SK-N-MC (cell line): ENCODE measurements at regions not wholly inside any gene's neighbourhood (a gene's known extent, or its start where the extent isn't known, plus 50 kb on each side); places are given as distances from the start of the nearest gene placed in this dataset.
"Not testable (repeated sequence)": the region's sequence is repeated elsewhere in the genome, so short reads cannot be mapped to it uniquely, and the experiment has no call there.

Source experiments
- DNase-seq: peaks from one replicate; pipeline ENCODE4 v3.0.0-alpha.2; 2011; ENCODE audit warnings: low read depth, low spot score
- H3K27ac ChIP-seq: fragments of 200-600 bp; sonication (generic); 2 replicates; pipeline ENCODE4 v1.5.1; 2016; ENCODE audit warnings: mixed run types
- H3K36me3 ChIP-seq: fragments of 200-600 bp; sonication (generic); 2 replicates; pipeline ENCODE4 v1.6.1; 2017; ENCODE audit warnings: antibody characterized with exemption, low read length, mixed read lengths; ENCODE audit not compliant: insufficient read depth
- H3K4me3 ChIP-seq: fragments of 200-600 bp; sonication (generic); 2 replicates; pipeline ENCODE4 v1.5.1; 2016
- H3K9ac ChIP-seq: fragments of 200-600 bp; sonication (generic); 2 replicates; pipeline ENCODE4 v1.8.0; 2017; ENCODE audit warnings: mixed run types, mixed read lengths; ENCODE audit not compliant: insufficient read length
- H3K9me3 ChIP-seq: fragments of 200-600 bp; sonication (generic); 2 replicates; pipeline ENCODE4 v1.6.1; 2017; ENCODE audit warnings: low read depth, mild to moderate bottlenecking, antibody characterized with exemption, low read length, moderate library complexity, mixed read lengths
- EZH2 ChIP-seq: fragments of 200-600 bp; sonication (generic); IDR thresholded peaks from one replicate; pipeline ENCODE4 v1.6.1; 2017; ENCODE audit warnings: antibody characterized with exemption
- FOXP2 ChIP-seq: optimal IDR thresholded peaks from 2 replicates; pipeline ENCODE3; 2011; ENCODE audit warnings: mild to moderate bottlenecking, moderate library complexity; ENCODE audit not compliant: insufficient read depth; ENCODE audit errors: extremely low read length, control extremely low read depth
- POLR2AphosphoS5 ChIP-seq: IDR thresholded peaks from 2 replicates; pipeline ENCODE4 v1.6.1; 2012; ENCODE audit warnings: mild to moderate bottlenecking, low read depth, low read length, borderline replicate concordance

DNA sequence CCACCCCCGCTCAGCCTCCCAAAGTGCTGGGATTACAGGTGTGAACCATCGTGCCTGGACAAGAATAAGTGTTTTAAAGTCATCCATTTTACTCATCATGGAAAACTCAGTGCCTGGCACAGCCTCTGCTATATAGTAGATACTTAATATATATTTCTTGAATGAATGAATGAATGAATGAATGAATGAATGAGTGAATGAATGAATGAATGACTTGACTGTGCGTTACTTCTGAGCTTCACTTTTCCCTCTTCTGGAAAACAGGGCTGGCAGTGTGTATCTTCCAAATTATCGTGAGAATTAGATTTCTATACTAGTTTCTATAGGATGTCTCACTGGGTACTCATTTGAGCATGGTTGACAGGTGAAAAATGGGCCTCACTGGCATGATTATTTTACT lies 307.3 kb upstream of the ERCC4 start:
- H3K27ac ChIP-seq: no peak overlapping the region
- TF ChIP-seq POLR2AphosphoS5 (no peak), FOXP2 (no peak), EZH2 (no peak)
- no peaks in the 10 kb centered on the region for H3K36me3 ChIP-seq
- no peaks in the 10 kb centered on the region for H3K9me3 ChIP-seq
- no peak for DNase-seq
- H3K9ac ChIP-seq: no peak overlapping the region
- H3K4me3 ChIP-seq: no peak overlapping the region

DNA sequence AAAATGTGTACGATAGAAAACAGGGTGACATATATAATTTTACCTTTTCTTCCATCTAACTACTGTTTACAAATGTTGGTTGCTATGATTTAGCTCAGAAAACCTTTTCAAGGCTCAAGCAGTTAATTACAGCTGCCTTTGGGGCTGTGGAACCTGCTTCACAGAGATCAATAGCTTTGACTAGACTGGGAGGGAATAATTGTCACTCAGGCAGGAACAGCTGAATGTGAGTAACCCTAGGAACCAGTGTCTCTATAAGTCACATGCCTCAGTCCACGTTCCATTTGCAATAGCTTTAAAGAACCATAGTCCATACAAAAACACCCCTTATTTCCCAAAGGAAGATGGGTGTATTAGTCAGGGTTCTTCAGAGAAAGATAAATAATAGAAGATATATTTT lies 306.8 kb upstream of the ERCC4 start:
- Histone ChIP-seq H3K9me3 (no peaks in the 10 kb centered on the region), H3K27ac (no peak overlapping the region), H3K36me3 (no peaks in the 10 kb centered on the region), H3K4me3 (no peak overlapping the region), H3K9ac (no peak overlapping the region)
- DNase-seq: no peak
- TF ChIP-seq POLR2AphosphoS5 (no peak), FOXP2 (no peak), EZH2 (no peak)

DNA sequence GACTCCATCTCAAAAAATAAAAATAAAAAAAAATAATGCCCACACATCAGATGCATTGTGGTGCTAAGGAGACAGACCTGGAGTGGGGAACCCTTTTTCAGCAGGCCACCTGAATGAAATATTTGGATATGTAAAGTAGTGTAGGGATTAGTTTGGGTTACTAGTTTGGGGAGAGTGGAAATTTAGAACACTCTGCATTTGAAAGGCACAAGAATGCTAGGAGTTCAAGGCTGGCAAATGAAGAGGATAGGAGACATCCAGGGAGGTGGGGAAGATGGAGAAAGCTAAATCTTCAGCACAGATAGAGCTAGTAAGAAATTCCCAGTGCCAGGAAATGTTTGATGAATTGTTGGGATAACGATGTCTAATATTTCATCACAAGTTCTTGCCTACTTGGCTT lies 298.3 kb upstream of the ERCC4 start:
- H3K4me3 ChIP-seq: no peak overlapping the region

DNA sequence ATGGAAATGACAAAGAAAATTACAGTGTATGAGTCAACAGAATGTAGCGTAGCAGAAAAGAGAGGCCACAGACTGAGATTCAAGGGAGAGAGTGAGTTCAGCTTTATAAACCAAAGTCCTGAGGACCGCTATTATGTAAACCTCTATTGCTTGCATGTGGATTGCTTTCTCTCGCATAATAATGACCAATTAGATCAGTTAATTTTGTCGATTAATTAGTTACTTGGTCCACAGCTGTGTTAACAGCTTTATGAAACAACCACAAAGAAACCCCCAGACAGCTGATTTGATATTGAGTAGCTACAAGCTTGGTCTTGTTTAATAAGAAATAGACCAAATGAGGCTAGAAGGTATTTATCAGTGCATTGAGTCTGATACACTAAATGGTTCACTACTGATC lies 291.8 kb upstream of the ERCC4 start:
- Histone ChIP-seq H3K27ac (no peak overlapping the region), H3K4me3 (no peak overlapping the region), H3K9me3 (no peaks in the 10 kb centered on the region), H3K9ac (no peak overlapping the region), H3K36me3 (no peaks in the 10 kb centered on the region)
- TF ChIP-seq FOXP2 (no peak), POLR2AphosphoS5 (no peak), EZH2 (no peak)
- no peak for DNase-seq

More for the DNA sequence above, 298.3 kb upstream of the ERCC4 start:
- Histone ChIP-seq H3K27ac (no peak overlapping the region), H3K36me3 (no peaks in the 10 kb centered on the region), H3K9me3 (no peaks in the 10 kb centered on the region), H3K9ac (no peak overlapping the region)
- no peak for TF ChIP-seq FOXP2
- no peak for DNase-seq

DNA sequence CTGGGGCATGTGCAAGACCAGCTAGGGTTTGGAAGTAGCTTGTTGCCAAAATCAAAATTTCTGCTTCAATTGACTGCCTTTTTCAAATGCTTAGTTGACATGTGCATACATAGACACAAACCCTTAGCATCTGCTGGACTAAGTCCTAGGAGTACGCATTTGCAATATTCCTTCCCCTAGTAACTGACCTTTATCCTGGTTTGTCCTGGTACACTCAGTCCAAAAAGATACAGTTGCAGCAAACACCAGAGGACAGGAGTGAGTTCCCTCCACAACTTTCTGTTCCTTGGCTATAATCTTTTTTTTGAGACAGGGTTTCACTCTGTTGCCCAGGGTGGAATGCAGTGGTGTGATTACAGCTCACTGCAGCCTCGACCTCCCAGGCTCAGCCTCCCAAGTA lies 290.2 kb upstream of the ERCC4 start:
- Histone ChIP-seq H3K36me3 (no peaks in the 10 kb centered on the region), H3K27ac (no peak overlapping the region), H3K9ac (no peak overlapping the region), H3K9me3 (no peaks in the 10 kb centered on the region), H3K4me3 (no peak overlapping the region)
- DNase-seq: no peak
- TF ChIP-seq FOXP2: no peak
- TF ChIP-seq EZH2: no peak
- no peak for TF ChIP-seq POLR2AphosphoS5

DNA sequence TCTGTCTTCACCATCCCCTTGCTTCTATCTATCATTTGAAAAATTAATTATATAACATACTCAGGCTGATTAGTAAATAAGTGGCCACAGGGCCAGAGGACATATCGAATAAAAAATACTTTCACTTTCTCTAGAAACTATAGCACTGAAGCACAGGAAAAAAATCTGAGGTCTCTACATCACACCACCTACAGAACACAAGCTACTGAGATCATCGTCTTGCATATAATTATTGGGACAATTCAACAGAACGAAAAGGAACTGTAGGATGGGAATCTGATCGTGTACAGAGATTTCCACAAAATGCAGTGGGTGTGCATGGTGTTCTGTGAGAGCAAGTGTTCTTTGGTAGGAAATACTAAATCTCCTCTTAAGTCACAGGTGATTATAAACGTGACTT lies 289.6 kb upstream of the ERCC4 start:
- H3K4me3 ChIP-seq: no peak overlapping the region
- TF ChIP-seq EZH2 (no peak), FOXP2 (no peak), POLR2AphosphoS5 (no peak)
- H3K36me3 ChIP-seq: no peaks in the 10 kb centered on the region
- no peaks in the 10 kb centered on the region for H3K9me3 ChIP-seq
- no peak overlapping the region for H3K9ac ChIP-seq
- DNase-seq: no peak
- no peak overlapping the region for H3K27ac ChIP-seq

DNA sequence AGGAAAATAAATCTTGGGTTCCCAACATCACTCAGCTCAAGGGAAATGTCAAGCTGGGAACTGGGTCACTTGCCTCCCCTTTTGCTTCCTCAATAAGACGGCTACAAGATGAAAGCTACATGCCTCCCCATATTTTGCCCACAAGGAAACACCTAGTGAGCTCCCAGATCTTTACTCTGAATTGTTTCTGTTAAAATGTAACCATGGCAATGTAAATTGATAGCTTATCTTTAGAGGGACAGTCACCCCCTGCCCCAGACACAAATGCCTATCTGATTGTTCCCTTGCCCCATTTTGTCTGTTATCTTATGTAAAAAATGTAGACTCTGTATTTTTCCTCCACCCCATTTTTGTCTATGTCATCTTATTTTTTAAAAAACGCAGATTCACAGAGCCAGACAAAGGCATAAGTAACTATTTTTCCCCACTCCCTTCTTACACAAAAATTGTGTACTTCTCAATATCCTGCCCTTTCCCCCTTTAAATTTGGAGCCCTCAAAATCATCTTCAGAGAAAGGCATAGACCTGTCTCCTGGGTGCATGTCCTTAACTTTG lies 288.7 kb upstream of the ERCC4 start:
- H3K4me3 ChIP-seq: no peak overlapping the region
- no peak overlapping the region for H3K27ac ChIP-seq
- no peak for DNase-seq
- H3K9me3 ChIP-seq: no peaks in the 10 kb centered on the region
- H3K36me3 ChIP-seq: no peaks in the 10 kb centered on the region
- H3K9ac ChIP-seq: no peak overlapping the region
- TF ChIP-seq FOXP2: no peak
- TF ChIP-seq POLR2AphosphoS5: no peak
- no peak for TF ChIP-seq EZH2

DNA sequence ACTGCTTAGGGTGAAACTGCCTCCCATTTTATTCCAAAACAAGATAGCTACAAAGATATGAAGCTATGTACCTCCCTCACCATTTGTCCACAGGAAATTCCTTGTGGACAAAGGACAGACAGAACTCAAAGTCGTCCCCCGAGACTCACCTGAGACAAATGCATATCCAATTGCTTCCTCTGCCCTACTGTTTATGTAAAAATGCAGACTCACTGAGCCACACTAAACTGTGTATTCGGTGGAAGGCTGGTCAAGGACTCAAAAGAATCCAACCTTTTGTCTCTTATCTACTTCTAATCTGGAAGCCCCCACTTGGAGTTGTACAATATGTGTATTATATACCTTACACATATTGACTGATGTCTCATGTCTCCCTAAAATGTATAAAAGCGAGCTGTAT lies 288.0 kb upstream of the ERCC4 start:
- TF ChIP-seq FOXP2 (no peak), POLR2AphosphoS5 (no peak), EZH2 (no peak)
- no peak for DNase-seq
- no peaks in the 10 kb centered on the region for H3K9me3 ChIP-seq
- H3K27ac ChIP-seq: peak overlapping the region; percentile 80
- H3K36me3 ChIP-seq: no peaks in the 10 kb centered on the region
- H3K9ac ChIP-seq: no peak overlapping the region
- peak overlapping the region; percentile 34; the same call in 1 of the 2 replicates for H3K4me3 ChIP-seq

DNA sequence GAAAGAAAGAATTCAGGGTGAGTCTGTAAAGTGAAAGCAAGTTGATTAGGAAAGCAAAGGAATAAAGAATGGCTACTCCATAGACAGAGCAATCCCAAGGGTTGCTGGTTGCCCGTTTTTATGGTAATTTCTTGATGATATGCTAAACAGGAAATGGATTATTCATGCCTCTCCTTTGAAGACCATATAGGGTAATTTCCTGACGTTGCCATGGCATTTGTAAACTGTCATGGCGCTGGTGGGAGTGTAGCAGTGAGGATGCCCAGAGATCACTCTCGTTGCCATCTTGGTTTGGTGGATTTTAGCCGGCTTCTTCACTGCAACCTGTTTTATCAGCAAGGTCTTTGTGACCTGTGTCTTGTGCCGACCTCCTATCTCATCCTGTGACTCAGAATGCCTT lies 287.4 kb upstream of the ERCC4 start:
- DNase-seq: peak; percentile 18
- Histone ChIP-seq H3K4me3 (peak overlapping the region; percentile 34), H3K27ac (peak overlapping the region; percentile 80)
- not testable (repeated sequence) for H3K9me3 ChIP-seq, H3K36me3 ChIP-seq, H3K9ac ChIP-seq

DNA sequence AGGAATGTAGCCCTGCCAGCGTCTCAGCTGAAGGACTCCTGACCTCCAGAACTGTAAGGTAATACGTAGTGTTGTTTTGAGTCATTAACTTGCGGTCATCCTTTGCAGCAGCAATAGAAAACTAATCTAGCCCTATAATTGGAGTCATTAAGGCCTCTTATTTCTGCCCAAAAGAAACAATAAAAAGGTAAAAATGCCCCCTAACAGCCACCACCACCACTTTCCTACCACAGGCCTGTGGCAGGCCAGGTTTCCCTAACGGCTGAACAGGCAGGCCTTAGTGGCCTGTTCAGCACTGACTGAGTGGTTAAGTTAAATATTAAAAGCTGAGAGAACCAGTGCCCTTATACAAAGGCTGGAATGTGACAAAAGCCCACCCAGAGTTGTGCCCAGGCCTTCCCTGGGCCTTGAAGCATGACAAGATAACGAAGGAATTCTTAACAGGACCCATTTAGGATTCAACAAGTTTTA lies 286.5 kb upstream of the ERCC4 start:
- Histone ChIP-seq H3K4me3 (no peak overlapping the region), H3K36me3 (no peaks in the 10 kb centered on the region), H3K9ac (no peak overlapping the region), H3K9me3 (no peaks in the 10 kb centered on the region), H3K27ac (no peak overlapping the region)
- TF ChIP-seq EZH2 (no peak), POLR2AphosphoS5 (no peak), FOXP2 (no peak)
- no peak for DNase-seq
